ENCODE measurements at regions not wholly inside any gene's neighbourhood (a gene's known extent, or its start where the extent isn't known, plus 50 kb on each side); places are given as distances from the start of the nearest gene placed in this dataset. TPM values are rescaled to one million over a fixed set of nuclear protein-coding genes. Genes with fewer than 3 reads are reported as not detected.

Small RNA genes in the stretch of these regions (microRNA-seq; reads per million reads assigned to microRNA genes)
- not detected for gene MIR1268A (ENCODE audit: borderline microRNAs expressed, borderline replicate concordance)

Measured in activated CD8-positive, alpha-beta T cell treated with anti-CD3 and anti-CD28 coated beads for 36 hours (primary cell).